ENCODE measurements at regions not wholly inside any gene's neighbourhood (a gene's known extent, or its start where the extent isn't known, plus 50 kb on each side); places are given as distances from the start of the nearest gene placed in this dataset.
"Not testable (repeated sequence)": the region's sequence is repeated elsewhere in the genome, so short reads cannot be mapped to it uniquely, and the experiment has no call there.

DNA sequence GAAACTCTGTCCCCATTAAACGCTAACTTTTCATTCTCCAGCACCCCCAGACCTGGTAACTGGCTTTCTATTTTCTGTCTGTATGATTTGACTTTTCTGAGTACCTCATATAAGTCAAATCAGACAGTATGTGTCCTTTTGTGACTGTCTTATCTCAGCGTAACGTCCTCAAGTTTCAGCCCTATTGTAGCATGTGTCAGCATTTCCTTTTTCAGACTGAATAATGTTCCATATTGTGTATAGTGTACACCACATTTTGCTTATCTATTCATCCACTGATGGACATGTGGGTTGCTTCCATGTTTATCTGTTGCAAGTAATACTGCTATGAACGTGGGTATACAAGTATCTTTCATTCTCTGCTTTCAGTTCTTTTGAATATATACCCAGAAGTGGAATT, 242.4 kb downstream of the RTP5 start:
- DNase-seq (ENCODE audit: low spot score) = not testable (repeated sequence)

DNA sequence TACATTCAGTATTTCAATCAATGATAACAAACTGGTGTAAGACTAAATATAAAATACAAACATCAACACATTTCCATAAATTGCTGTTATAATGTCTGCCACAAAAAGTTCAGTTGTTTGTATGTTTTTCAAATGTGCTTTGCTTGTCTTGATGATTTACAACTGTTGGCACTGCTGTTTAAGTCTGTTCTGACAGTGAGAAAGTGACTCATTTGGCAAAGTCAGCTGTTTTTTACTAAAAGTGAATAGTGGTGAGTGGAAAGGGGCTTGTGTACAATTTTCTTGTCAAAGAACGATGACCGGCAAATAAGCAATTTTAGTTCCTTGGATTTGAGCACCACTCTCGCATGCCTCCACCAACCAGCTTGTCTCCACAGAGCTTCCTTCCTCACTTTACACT, 244.0 kb downstream of the RTP5 start:
- not testable (repeated sequence) for DNase-seq (ENCODE audit: low spot score)

DNA sequence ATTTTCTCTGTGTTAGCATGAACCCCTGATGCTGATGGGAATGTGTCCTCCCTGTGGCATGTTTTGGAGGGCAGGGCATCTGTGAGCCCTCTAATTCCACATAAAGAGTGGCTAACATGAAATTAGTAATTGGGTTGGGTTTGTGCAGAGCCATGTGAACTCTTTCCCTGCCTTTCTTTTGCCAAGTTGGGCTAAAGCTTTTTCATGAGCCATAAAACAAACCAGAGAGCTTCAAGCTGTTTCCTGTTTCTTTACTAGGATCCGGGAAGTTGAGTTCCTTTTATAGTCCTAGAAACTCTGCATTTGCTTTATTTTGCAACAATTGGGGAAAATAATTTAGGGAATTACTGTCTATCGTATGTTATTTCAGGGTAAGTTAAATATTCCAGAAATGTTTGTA, 247.1 kb downstream of the RTP5 start:
- DNase-seq (ENCODE audit: low spot score) = not testable (repeated sequence)

- DNase-seq (ENCODE audit: low spot score) = not testable (repeated sequence)
Measured at GRCh38 chr2:242117305-242117704, 247.8 kb downstream of the RTP5 start.

GRCh38 chr2:242119682-242120081, 250.2 kb downstream of the RTP5 start:
- DNase-seq (ENCODE audit: low spot score) = not testable (repeated sequence)

GRCh38 chr2:242130682-242131081, 261.2 kb downstream of the RTP5 start:
- not testable (repeated sequence) for DNase-seq (ENCODE audit: low spot score)

DNA sequence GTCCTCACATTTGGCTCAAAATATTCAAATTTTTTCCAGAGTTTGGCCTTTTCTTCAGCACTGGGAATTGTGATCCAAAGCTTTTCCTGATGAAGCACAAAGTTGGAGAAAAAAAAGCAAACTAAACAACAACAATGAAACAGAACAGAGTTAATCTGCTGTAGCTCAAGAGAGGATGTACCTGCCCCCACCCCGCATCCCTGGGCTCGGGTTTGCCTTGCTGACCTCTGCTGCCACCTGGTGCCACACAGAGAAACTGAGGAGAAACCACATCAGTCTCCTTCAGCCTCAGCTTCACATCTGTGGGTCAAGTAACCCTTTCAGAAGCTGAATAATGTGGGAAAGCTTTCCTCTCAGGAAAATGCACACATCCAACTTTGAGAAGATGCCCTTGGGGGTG, 290.4 kb downstream of the RTP5 start:
- not testable (repeated sequence) for DNase-seq (ENCODE audit: low spot score)

DNA sequence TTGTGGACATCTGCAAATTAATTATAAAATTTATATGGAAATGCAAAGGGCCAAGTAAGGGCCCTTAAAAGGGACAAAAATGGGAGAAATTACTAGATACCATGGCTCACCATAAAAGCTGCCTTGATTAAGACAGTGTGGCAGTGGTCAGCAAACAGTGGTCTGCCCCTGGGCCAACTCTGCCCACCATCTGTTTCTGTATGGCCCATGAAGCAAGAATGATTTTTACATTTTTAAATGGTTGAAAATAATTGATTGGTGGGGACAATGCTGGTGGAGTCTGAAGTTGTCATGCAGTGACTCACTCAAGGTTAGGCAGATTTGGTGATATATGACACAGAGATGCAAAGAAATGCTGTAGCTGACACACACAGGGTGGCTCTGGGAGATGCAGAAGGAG, 295.6 kb downstream of the RTP5 start:
- not testable (repeated sequence) for DNase-seq (ENCODE audit: low spot score)

GRCh38 chr2:242171290-242171689, 301.8 kb downstream of the RTP5 start:
- not testable (repeated sequence) for DNase-seq (ENCODE audit: low spot score)
